CD4-positive, alpha-beta T cell treated with Interleukin-1 beta for 1 hour (primary cell): ENCODE measurements at regions not wholly inside any gene's neighbourhood (a gene's known extent, or its start where the extent isn't known, plus 50 kb on each side); places are given as distances from the start of the nearest gene placed in this dataset.
"Not testable (repeated sequence)": the region's sequence is repeated elsewhere in the genome, so short reads cannot be mapped to it uniquely, and the experiment has no call there.

Source experiments
- DNase-seq, 2 donors: peaks; one replicate each; pipeline ENCODE4 v3.0.0-alpha.2; 2020 to 2022

DNA sequence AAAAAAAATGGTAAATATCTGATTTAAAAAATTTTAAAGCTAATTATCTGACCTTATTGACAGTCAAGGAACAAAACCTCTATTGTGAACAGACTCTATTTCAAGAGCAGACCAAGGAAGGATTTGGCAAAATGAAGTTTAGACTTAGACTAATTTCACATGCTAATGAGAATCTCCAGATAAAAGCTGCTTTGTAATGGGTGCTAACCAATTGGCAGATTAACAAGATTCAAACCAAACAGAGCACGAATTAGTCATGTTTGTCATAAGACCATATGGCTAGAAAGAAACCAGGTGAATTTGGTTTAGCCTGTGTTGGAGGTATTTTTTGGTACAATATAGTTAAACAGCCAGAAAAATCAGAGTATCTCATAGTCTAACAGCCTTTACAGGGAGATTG, 429.1 kb upstream of the NFE2L3 start:
- DNase-seq: no peak

DNA sequence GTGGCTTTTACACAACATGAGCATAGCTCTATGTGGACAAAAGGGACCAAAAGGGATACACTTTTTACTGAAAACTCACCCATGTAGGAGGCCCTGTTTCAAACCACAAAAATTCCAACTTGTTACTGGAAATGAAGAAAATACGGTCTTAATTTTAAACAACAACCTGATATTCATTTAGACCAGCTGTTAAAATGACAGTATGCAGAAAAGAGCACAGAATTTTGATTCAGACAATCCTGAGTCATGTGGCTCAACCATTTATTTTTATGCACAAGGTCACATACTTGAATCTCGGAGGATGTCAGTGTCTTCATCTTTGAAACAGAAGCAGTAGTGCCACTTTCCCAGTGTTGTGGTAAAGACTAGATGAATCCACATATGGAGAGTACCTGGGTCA, 426.5 kb upstream of the NFE2L3 start:
- DNase-seq: no peak

DNA sequence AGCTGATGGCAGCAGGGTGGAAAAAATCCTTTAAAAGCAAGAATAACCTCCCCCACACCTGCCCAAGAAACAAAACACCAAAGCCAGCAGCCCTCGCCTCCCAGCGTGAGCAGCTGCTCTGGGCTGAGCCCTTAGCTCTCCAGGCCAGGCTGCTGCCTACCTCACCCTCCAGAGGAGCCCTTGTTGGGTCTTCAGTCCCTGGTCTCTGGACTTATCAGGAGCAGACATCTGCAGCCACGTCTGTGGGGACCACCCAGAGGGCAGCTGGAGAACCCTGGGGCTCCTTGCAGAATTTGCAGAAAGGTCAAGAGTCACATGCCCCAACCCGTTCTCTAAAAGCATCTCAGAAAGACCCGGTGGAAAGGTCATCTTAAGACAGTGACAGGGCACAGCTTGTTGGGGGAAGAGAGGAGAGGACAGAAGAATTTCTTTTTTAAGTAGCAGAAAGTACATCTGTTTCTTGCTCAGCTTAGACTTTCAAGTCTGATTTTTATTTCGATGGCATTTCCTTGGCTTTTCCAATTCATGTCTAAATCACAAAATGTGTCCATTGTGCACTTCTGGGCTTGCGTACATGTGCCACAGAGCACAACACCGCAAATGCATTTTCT, 425.7 kb upstream of the NFE2L3 start:
- DNase-seq: no peak

DNA sequence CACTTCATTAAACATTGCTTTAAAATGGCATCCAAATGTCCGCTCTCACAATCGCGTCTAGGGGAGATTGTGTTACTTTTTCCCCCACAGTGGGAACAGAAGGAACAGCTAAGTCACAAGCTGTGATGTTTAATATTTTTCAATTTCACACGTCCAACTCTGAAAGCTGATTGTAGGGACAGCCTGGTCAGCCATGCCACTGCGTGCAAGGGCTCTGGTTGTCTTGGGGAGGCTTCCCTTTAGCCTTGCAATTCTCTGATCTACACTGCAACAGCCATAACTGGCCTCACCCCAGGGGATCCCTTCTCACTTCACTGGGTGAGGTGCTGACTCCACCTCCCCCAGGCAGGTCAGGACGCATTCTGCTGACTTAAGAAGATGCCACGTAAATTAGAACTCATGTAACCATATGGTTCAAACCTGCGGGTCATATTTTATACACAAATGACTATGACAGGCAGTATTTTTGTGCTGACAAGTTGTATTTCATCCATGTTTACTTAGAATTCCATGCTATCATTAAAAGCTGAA, 425.2 kb upstream of the NFE2L3 start:
- DNase-seq: no peak

DNA sequence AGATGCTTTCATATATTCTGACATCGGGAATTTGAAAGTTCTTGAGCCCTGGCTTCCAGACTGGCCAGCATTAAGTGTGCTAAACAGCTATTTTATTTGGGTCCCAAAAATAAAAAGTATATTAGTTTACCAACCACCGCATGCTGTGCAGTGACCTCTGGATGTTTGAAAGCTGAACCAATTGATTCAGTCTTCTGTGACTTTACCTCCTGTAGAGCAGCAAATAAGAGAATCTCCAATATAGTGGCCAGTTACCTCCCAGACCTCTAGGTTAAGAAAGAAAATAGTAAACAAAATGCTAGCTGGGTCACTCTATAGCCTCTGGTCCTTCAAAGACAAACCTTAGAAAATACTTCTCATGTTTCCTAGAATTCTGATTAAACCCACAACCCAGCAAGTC, 424.6 kb upstream of the NFE2L3 start:
- no peak for DNase-seq

DNA sequence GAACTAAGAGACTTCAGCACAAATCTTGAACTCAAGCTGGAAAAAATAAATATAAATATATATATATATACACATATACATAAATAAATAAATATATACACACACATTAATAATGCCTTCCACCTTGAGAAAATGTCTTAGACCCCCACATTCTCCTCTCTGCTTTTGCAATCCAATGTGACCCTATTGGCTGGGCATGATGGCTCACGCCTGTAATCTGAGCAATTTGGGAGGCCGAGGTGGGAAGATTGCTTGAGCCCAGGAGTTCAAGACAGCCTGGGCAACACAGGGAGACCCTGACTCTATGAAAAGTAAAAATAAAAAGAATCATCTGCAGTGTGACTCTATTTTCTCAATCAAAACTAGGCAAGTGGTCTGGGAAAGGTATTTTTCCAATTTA, 424.1 kb upstream of the NFE2L3 start:
- DNase-seq: no peak

DNA sequence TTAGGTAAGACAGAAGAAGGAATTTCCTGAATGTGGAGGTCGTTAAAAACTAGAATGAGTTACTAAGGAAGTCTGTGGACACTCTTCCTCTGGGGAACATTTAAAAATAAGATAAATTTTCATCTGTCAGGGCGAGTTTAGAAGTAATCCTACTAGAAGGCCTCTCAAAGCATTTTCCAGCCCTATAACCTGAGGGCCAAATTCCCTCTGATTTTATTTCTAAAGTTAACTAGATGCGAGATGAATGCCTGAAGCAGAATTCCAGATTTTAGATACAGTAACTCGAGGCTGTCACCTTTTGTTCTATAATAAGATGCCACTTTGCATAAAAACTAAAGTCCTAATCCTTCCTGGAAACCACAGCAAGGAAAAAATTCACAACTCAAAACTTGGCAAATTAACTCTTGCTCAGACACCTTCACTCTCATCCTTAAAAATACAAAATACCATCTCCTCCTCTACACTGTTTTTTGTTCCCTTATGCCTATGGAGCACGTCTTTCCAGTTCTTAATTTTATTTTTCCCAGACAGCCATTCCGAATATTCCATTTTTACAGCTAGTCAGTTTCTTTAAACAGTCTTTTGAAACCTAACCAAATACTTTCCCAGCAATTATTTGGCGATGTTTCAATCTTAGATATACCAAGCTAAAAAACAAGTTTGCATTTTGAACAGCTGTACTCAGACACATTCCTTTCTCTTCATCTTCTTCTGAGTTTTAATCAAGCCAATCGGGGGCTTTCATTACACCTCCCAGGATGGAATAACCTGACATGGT, 420.7 kb upstream of the NFE2L3 start:
- DNase-seq: no peak

DNA sequence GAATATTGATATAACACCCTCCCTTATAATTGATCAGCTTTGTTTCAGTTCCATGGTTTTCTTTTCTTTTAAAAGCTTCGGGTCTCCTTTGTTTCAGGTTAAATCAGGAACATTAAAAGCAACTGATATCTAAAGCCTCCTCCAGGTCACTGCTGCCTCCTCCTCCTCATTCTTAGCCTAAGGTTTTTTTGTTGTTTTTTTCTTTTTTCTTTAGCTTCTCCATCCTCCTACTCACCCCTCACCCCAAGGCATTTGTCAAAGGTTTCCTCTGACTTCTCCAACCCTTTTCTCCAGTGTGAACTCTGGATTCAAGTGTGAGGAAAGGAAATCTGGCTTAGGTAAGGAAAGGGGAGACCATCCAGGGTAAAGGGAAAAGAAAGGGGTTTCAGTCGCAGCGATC, 420.2 kb upstream of the NFE2L3 start:
- DNase-seq: no peak

DNA sequence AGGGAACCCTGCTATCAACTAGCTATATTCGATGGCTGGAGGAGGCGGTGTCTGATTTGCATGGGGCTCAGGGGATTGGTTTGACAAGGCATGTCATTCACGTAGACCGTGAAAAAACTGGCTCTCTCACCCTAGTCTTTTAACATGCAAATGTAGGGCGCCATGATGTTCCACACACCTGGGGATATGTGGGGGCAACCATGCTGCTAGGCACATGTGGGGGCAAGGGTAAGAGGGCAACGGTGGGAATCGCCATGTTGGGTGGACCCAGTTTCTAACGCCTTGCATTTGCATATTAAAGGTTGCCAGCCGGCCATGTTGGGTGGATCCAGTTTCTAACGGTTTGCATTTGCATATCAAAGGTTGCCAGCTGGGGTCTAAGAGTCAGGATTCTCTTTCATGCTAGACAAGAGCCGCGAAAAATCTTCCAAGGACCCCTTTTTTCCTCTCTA, 419.2 kb upstream of the NFE2L3 start:
- no peak for DNase-seq

DNA sequence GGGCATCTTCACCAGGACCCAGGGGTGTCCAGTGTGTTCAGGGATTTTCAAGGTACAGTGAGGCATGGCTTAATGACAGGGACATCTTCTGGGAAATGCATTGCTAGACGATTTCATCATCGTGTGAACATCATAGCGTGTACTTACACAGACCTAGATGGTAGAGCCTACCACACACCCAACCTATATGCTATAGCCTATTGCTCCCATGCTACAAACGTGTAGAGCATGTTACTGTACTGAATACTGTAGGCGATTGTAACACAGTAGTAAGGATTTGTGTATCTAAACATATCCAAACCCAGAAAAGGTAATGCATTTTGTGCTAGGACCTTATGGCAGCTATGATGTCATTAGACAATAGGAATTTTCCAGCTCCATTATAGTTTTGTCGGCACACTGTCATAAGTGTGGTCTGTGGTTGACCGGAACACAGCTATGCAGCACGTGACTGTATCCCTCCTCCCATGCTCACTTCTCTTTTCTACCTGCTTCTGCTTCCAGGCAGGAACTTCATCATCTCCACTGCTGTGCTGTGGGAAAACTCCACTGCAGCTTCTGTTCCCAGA, 416.2 kb upstream of the NFE2L3 start:
- no peak for DNase-seq

DNA sequence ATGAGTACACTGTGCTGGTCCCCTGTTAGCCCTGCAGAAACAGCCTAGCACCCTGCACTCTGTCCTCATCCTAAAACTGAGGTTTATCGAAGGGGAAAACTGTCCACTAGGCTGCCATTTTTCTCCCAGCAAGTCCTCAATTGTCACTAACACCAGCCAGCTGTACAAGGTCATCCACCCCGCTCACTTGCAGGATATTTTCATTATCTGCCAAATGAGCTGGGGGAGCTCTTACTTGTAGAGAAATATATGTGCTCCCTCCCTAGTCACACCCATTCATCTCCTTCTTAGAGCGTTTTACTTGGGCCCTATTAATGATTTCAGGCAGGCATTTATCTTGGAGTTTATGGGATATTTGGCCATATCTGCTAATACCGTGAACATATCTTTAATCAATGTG, 413.5 kb upstream of the NFE2L3 start:
- DNase-seq: no peak

DNA sequence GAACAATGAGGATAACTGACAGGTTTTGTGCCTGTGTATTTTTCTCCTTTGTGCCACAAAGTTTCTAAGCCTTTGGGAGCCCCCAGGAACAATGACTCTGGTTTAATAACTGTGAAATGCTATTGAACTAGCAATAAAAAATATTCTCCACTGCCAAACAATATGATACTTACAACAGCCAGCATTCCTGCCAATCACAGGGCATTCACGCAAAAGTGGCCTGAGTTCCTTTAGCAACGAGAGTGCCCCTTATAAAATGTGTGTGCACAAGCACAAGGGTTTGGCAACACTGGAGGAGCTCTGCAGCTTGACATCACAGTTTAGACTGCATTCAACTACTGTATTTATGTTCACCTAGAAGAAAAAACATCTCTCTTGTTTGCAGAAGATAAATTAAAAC, 412.9 kb upstream of the NFE2L3 start:
- no peak for DNase-seq

DNA sequence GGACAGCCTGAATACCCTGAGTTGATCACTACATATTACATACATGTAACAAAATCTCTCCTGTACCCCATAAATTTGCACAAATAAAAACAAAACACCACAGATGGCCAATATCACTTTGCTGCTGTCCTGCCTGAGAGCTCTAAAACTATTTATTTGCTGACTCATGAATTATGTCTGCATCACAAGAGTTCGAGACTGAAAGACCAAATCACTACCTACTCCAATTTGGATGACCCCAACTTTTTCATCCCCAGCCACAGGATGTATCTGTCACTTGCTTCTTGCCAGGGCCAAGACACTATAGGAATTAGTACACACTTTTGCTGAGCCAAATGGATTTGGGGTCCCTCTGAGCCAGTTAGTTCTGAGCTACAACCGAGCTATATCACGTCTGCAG, 409.7 kb upstream of the NFE2L3 start:
- DNase-seq: no peak

DNA sequence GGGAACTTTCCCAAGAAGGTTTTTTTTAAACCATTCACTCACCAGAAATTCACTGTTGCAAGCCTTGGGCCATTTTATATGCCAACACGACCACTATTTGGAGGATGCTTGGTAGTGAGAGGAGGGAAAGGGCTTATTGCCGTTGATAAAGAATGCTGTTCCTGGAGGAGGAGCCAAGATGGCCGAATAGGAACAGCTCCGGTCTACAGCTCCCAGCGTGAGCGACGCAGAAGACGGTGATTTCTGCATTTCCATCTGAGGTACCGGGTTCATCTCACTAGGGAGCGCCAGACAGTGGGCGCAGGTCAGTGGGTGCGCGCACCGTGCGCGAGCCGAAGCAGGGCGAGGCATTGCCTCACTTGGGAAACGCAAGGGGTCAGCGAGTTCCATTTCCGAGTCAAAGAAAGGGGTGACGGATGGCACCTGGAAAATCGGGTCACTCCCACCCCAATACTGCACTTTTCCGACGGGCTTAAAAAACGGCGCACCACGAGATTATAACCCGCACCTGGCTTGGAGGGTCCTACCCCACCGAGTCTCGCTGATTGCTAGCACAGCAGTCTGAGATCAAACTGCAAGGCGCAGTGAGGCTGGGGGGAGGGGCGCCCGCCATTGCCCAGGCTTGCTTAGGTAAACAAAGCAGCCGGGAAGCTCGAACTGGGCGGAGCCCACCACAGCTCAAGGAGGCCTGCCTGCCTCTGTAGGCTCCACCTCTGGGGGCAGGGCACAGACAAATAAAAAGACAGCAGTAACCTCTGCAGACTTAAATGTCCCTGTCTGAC, 408.1 kb upstream of the NFE2L3 start:
- not testable (repeated sequence) for DNase-seq

DNA sequence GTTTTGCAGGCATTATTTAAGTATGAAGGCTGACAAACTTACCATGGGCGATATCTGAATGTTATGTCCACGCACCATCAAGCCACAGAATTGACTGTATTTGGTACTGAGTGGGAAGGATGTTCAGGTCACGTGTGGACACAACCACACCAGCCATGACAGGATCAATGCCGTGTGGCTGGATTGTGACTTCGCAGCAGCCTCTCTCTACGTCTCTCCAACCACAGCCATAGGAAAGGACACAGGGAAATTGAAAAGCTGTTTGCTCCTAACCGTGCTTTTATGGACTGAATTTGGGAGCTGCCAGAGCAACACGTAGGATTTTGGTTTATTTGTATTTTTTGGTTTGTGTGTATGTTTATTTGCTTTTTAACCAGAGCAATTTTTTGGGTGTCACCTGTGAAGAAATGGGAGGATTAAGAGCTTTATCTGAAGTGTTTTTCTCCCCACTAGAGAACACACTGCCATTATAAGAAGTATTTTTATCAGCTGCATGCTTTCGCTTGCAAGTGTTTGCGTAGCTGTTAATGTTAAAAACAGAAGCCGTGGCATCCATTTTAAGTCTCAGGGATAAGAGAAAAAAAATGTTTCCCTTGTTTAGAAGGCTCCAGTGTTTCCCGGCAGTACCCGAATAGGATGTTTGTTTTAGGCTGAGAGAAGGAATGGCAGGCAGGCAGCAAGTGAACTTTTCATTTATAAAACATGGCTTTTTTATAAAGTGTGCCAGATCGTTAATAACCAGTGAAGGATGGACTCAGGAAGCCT, 401.1 kb upstream of the NFE2L3 start:
- DNase-seq: no peak

DNA sequence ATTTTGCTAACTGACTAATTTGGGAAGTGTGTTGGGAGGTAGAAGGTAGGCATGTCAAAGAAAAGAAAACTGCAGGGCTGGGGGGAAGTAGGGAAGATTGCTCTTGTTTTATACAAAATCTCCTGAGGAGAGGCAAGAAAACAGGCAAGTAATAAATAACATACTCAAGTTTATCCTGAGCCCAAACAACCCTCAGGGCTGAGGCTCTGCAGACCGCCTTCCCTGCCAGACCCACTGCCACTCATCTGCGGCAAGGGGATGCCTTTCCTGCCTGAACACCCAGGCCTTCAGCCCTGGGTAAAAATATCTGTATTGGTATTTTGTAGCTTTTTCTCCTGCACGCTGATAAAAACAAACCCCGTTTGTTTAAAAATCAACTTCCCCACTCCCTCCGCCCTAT, 399.8 kb upstream of the NFE2L3 start:
- no peak for DNase-seq

DNA sequence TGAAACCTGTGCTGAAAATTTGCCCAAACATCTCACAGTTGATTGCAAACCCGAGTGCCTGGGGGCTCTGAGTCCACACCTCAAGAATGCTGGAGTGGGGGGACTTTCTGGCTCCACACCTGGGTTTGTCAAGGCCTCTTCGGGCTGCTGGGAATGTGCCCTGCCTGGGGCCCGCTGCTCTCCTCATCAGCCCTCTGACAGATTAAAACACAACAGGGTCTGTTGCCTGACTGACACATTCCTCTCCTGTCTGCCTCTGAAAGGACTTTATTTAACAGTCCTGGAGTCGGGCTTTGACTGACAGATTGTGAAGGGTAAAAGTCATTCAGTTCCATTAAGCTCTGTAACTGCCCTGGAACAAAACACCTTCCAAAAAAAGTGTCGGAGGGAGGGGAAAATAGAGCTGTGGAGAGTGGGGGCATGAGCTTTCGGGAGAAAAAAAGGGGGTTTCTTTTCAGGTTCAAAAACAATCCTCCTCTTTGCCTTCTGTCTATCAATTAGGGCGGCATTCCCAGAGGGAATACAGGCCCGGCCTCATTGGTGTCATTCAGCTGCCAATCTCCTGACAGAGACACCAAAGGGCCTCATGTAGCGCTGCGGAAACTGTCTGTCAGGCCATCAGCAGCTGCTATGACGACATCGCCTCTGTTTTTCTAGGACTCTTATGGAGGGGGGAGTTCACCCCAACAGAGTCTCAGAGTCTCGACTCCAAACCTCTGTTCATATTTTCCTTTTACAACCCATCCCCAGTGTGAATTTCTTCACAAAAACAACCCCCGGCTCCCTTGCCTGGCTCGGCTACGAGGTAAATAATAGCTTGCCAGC, 398.8 kb upstream of the NFE2L3 start:
- DNase-seq: no peak

DNA sequence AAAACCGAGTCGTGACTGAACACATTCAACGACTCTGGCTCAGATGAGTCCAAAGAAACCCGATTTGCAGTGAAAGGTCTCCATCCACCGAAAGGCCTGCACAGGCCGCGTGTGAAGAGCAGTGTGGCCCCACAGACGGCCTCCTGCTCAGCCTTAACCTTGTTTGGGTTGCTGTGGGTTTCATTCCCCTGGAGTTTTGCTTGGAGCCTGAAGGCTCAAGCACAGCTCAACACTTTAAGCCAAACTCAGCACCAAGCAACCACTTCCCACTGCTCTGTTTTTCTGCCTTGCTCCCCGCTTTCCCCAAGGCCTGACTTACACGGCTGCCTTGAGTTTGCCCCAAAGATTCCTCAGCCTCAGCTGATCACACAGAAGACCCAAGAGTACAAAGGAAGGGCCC, 398.2 kb upstream of the NFE2L3 start:
- DNase-seq: no peak

DNA sequence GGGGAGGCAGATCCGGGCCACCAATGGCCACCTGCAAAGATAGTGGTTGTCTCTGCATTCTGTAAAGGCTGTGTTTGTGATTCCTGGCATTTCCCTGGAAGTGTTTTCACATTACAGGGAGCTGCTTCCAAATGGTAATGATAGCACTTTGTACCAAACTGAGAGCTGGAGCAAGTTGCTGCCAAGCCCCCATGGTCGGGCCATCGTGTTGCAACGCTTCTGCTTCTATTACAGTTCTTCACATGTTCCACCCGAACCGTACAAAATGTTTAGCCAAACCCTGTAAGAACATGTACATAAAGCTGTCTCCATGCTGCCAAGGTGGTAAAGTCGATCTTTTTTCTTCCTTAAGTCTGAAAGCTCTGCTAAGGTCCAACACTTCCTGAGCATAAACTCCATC, 397.7 kb upstream of the NFE2L3 start:
- DNase-seq: no peak

DNA sequence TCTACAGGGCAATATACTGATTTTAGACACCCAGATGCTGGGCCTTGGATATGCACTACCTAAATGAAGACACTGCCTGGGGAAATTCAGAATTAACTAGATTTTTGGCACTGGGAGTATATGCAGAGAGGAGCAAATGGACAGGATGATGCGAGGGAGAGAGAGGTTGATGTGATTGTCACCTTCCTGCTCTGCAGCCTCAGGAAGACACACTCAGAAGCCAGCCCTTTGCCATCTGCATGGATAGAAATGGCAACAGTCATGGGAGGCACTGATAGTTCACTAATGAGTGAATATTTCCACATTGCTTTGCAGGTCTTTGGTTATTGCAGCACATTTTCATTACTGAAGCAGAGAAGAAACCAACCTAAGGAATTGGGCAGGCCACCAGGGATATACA, 397.2 kb upstream of the NFE2L3 start:
- DNase-seq: no peak

DNA sequence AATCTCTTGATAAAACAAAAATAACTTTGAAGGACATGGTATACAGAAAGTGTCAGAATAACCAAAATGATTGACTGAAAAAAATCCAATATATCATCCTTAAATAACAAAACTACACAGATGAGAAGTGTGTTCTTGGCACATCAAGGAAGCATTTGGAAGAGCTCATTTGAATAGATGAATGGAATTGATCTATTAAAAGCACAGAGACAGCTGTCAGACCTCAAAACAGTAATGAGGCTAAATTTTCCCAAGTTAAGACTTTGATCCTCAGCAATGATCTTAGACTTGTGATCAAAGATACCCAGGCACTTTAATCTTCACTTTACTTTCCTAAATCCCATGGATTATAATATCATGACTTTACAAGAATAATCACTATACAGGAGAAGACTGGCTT, 395.4 kb upstream of the NFE2L3 start:
- no peak for DNase-seq

DNA sequence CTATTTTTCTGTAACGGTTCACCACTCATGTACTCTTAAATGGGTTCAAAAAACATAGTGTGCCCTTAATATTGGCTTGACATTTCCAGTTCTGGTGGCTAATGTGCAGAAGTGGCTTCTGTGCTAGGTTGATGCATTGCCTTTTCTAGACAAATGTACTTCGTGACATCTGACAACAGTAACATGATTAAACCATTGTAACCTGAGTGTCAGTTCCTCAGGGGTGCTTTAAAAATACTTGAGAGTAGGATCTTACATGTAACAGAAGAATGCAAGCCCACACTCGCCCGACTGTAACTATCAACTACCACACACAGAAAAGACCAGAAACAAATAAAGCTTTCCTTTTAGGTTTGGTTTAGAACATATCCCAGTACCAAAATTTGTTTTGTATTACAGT, 393.4 kb upstream of the NFE2L3 start:
- no peak for DNase-seq
